Transverse colon (tissue), 4 donors: ENCODE measurements at regions not wholly inside any gene's neighbourhood (a gene's known extent, or its start where the extent isn't known, plus 50 kb on each side); places are given as distances from the start of the nearest gene placed in this dataset.

Source experiments
- DNase-seq: peaks from one replicate; pipeline ENCODE4 v3.0.0-alpha.2; 2019
- H3K27ac ChIP-seq, 4 donors: fragments of 200-600 bp; sonication (generic); 2 replicates each; pipeline ENCODE4 v1.5.1; 2016 to 2018; ENCODE audit warnings: inconsistent platforms in 4 of 4
- H3K27me3 ChIP-seq: fragments of 200-600 bp; sonication (generic); 2 replicates; pipeline ENCODE4 v1.5.1; 2017; ENCODE audit warnings: inconsistent platforms
- H3K36me3 ChIP-seq, 4 donors: fragments of 200-600 bp; sonication (generic); 2 replicates each; pipeline ENCODE4 v1.5.1; 2017 to 2019; ENCODE audit warnings: inconsistent platforms in 4 of 4
- H3K4me1 ChIP-seq, 4 donors: fragments of 200-600 bp; sonication (generic); 2 replicates each; pipeline ENCODE4 v1.5.1; 2017 to 2020; ENCODE audit warnings: inconsistent platforms in 4 of 4
- H3K4me3 ChIP-seq, 4 donors: fragments of 200-600 bp; sonication (generic); 1 replicate in 1 of 4; 2 replicates in 3 of 4; pipeline versions ENCODE4 v1.5.1 to v1.6.1; 2017 to 2019; ENCODE audit warnings: inconsistent platforms in 4 of 4
- H3K9me3 ChIP-seq, 2 donors: fragments of 200-600 bp; sonication (generic); 2 replicates each; pipeline ENCODE4 v1.5.1; 2017 to 2019; ENCODE audit warnings: inconsistent platforms in 2 of 2
- CTCF ChIP-seq, 5 experiments: fragments of 200-600 bp in 3 of 5; fragments of 450-650 bp in 2 of 5; sonication (generic) in 3 of 5; IDR thresholded peaks; 1 replicate in 2 of 5; 2 replicates in 3 of 5; pipeline ENCODE4 v1.5.1; 2016 to 2017; ENCODE audit warnings: antibody characterized with exemption in 5 of 5, inconsistent platforms in 3 of 5, mild to moderate bottlenecking in 2 of 5, moderate library complexity in 1 of 5
- EP300 ChIP-seq: sonication (generic); formaldehyde crosslinking; IDR thresholded peaks from one replicate; pipeline ENCODE4 v1.6.1; 2017; ENCODE audit warnings: antibody characterized with exemption, low read depth
- POLR2A ChIP-seq: fragments of 450-650 bp; IDR thresholded peaks from one replicate; pipeline ENCODE4 v1.6.1; 2016; ENCODE audit warnings: antibody characterized with exemption, mild to moderate bottlenecking, moderate library complexity
- POLR2AphosphoS5 ChIP-seq, 3 donors: sonication (generic); formaldehyde crosslinking; IDR thresholded peaks; one replicate each; pipeline ENCODE4 v1.6.1; 2016; ENCODE audit warnings: antibody characterized with exemption in 3 of 3
- WGBS, 2 donors: methylation state at CpG; one replicate each; pipeline ENCODE4 v1.1.5; 2018; ENCODE audit warnings: low coverage in 1 of 2; 5-methylcytosine and 5-hydroxymethylcytosine counted together
- in situ Hi-C, 4 donors: fragments of 200-750 bp; cut with MboI; loops; one replicate each; pipeline versions ENCODE4 v1.15.0 to v1.15.1; 2017; ENCODE audit warnings: low sequenced_read_pairs in 3 of 4, low pct_ligation_motif_present in 1 of 4, low pct_unique_long_range_greater_than_20kb in 1 of 4
- intact Hi-C: fragments of 100-400 bp; cut with DNase I; formaldehyde crosslinking; loops from one replicate; pipeline ENCODE4 v1.15.1; 2023; ENCODE audit warnings: low total_unique reads

GRCh38 chr12:130222519-130223218 lies 60.4 kb downstream of the FZD10 start:
- Histone ChIP-seq H3K27me3 (peaks cover 9% of the 10 kb centered on the region), H3K4me3 (no peak overlapping the region), H3K9me3 (no peaks in the 10 kb centered on the region), H3K36me3 (no peaks in the 10 kb centered on the region), H3K27ac (no peak overlapping the region), H3K4me1 (no peaks in the 10 kb centered on the region)
- intact Hi-C loops (no loop called here), in situ Hi-C loops (no loop called here)
- DNase-seq = no peak
- no peak for TF ChIP-seq POLR2AphosphoS5 (IDR thresholded peaks at IDR 0.05)
- no peak for TF ChIP-seq POLR2A
- TF ChIP-seq CTCF (IDR thresholded peaks at IDR 0.05) = no peak
- TF ChIP-seq EP300 = no peak
- 70 to 80% methylated on average over 14 to 23 of the region's 23 CpGs for WGBS, 2 donors

GRCh38 chr12:130223767-130224244 lies 61.5 kb downstream of the FZD10 start:
- in situ Hi-C loops (no loop called here), intact Hi-C loops (no loop called here)
- H3K27ac ChIP-seq = no peak overlapping the region
- peaks cover 9% of the 10 kb centered on the region for H3K27me3 ChIP-seq
- H3K4me1 ChIP-seq = no peaks in the 10 kb centered on the region
- no peak for TF ChIP-seq EP300
- TF ChIP-seq CTCF (IDR thresholded peaks at IDR 0.05) = no peak
- DNase-seq = no peak
- H3K36me3 ChIP-seq = no peaks in the 10 kb centered on the region
- no peaks in the 10 kb centered on the region for H3K9me3 ChIP-seq
- no peak overlapping the region for H3K4me3 ChIP-seq
- WGBS, 2 donors = 76 to 82% methylated on average over 6 of the region's 6 CpGs

- no peaks in the 10 kb centered on the region for H3K9me3 ChIP-seq
Observed at GRCh38 chr12:130224613-130225012, 62.3 kb downstream of the FZD10 start.

GRCh38 chr12:130225347-130225746 lies 63.1 kb downstream of the FZD10 start:
- H3K27me3 ChIP-seq = peaks cover 9% of the 10 kb centered on the region
- no peaks in the 10 kb centered on the region for H3K4me1 ChIP-seq
- no peaks in the 10 kb centered on the region for H3K36me3 ChIP-seq
- in situ Hi-C loops (no loop called here), intact Hi-C loops (no loop called here)
- peaks cover 0 to 4% of the 10 kb centered on the region in 2 donors for H3K9me3 ChIP-seq
- no peak overlapping the region for H3K27ac ChIP-seq
- no peak for DNase-seq
- TF ChIP-seq POLR2AphosphoS5 (IDR thresholded peaks at IDR 0.05) = no peak
- TF ChIP-seq EP300 = no peak
- no peak for TF ChIP-seq POLR2A
- TF ChIP-seq CTCF (IDR thresholded peaks at IDR 0.05) = no peak
- WGBS, 2 donors = 58 to 59% methylated on average over 2 to 6 of the region's 6 CpGs
- no peak overlapping the region for H3K4me3 ChIP-seq

More at GRCh38 chr12:130224613-130225012, 62.3 kb downstream of the FZD10 start:
- Histone ChIP-seq H3K27me3 (peaks cover 9% of the 10 kb centered on the region), H3K4me1 (no peaks in the 10 kb centered on the region), H3K4me3 (no peak overlapping the region), H3K36me3 (no peaks in the 10 kb centered on the region), H3K27ac (no peak overlapping the region)
- in situ Hi-C loops = no loop called here
- no peak for DNase-seq
- intact Hi-C loops = no loop called here
- 81% methylated on average over 14 of the region's 14 CpGs; no CpG with 5 or more reads in 1 of the 2 donors for WGBS, 2 donors
- TF ChIP-seq CTCF (IDR thresholded peaks at IDR 0.05) (no peak), EP300 (no peak), POLR2AphosphoS5 (IDR thresholded peaks at IDR 0.05) (no peak), POLR2A (no peak)
